ENCODE measurements at regions not wholly inside any gene's neighbourhood (a gene's known extent, or its start where the extent isn't known, plus 50 kb on each side); places are given as distances from the start of the nearest gene placed in this dataset.

DNA sequence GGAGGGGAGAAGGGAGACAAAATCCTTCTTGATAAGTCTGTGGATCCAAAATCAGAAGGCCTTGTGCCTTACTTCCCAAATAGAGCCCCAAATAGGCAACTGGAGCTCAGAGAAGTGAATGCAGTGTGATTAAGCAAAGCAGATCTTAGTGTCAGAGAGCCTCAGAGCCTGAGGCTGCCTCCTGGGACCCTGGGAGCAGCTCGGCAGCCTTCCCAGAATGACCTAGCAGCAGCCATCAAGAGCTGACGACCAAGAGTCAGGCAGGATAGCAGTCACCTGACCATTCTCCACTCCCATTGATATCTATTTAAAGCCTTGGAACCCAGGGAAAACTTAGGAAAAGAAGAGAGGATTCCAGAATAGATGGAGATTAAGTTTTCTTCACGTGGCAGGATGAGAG lies 78.0 kb upstream of the SMYD2 start:
- DNase-seq (ENCODE audit: low spot score) (no peak), ATAC-seq (ENCODE audit: insufficient number of reproducible peaks, low FRiP score, low read depth) (no peak)
- H3K36me3 ChIP-seq = no peaks in the 10 kb centered on the region
- no peak overlapping the region for H3K4me3 ChIP-seq
- H3K27ac ChIP-seq = no peak overlapping the region
- no peaks in the 10 kb centered on the region for H3K9me3 ChIP-seq
- TF ChIP-seq, protein P1, sequence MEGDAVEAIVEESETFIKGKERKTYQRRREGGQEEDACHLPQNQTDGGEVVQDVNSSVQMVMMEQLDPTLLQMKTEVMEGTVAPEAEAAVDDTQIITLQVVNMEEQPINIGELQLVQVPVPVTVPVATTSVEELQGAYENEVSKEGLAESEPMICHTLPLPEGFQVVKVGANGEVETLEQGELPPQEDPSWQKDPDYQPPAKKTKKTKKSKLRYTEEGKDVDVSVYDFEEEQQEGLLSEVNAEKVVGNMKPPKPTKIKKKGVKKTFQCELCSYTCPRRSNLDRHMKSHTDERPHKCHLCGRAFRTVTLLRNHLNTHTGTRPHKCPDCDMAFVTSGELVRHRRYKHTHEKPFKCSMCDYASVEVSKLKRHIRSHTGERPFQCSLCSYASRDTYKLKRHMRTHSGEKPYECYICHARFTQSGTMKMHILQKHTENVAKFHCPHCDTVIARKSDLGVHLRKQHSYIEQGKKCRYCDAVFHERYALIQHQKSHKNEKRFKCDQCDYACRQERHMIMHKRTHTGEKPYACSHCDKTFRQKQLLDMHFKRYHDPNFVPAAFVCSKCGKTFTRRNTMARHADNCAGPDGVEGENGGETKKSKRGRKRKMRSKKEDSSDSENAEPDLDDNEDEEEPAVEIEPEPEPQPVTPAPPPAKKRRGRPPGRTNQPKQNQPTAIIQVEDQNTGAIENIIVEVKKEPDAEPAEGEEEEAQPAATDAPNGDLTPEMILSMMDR (IDR thresholded peaks at IDR 0.05) = no peak
- H3K4me1 ChIP-seq (ENCODE audit: control insufficient read depth in 1 of 2, low read depth in 2 of 2) = no peaks in the 10 kb centered on the region
- H3K27me3 ChIP-seq (replicated peaks; ENCODE audit: insufficient read depth) = no peaks in the 10 kb centered on the region

DNA sequence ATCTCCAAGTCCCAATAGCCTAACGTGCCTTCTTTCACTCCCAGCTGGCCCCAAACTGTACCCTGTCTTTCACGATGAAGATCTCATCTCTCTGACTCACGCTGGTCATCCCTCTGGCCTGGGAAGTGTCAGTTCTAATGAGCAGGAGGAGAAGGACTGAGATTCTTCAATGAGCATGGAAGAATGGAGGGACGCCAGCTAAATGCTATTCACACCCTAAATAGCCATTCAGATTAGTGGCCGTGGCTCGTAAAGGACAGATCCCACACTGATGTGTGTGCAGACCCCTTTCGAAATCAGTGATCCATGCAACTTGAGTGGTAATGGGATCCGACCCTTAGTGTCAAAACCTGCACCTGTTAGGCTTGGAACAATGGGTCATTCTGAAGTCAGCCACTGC lies 75.9 kb upstream of the SMYD2 start:
- Histone ChIP-seq H3K4me1 (ENCODE audit: control insufficient read depth in 1 of 2, low read depth in 2 of 2) (no peaks in the 10 kb centered on the region), H3K36me3 (no peaks in the 10 kb centered on the region), H3K9me3 (no peaks in the 10 kb centered on the region), H3K4me3 (no peak overlapping the region), H3K27ac (no peak overlapping the region), H3K27me3 (replicated peaks; ENCODE audit: insufficient read depth) (no peaks in the 10 kb centered on the region)
- DNase-seq (ENCODE audit: low spot score) (no peak), ATAC-seq (ENCODE audit: insufficient number of reproducible peaks, low FRiP score, low read depth) (no peak)
- TF ChIP-seq, protein P1 (IDR thresholded peaks at IDR 0.05) = no peak

DNA sequence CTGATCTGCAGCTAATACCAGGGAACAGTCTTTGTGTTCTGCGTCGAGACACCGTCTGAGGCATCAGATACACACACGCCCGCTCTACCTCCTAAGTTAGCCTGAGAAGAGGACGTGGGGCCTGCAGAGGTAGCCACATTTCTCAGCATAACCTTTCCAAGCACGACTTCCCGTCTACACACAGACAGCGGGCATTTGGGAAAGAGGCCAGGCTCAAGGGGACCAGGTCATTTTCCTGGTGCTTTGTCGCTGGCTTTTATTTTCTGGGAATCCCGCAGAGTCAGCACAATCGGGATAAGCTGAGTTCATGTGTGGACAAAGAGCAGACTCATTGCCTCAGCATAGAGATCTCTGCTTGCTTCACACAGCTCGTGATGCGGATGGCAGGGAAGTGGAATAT lies 72.5 kb upstream of the SMYD2 start:
- Histone ChIP-seq H3K27me3 (replicated peaks; ENCODE audit: insufficient read depth) (no peaks in the 10 kb centered on the region), H3K4me3 (no peak overlapping the region), H3K36me3 (no peaks in the 10 kb centered on the region), H3K4me1 (ENCODE audit: control insufficient read depth in 1 of 2, low read depth in 2 of 2) (no peaks in the 10 kb centered on the region), H3K9me3 (no peaks in the 10 kb centered on the region), H3K27ac (no peak overlapping the region)
- ATAC-seq (ENCODE audit: insufficient number of reproducible peaks, low FRiP score, low read depth) (no peak), DNase-seq (ENCODE audit: low spot score) (no peak)
- TF ChIP-seq, protein P1 (IDR thresholded peaks at IDR 0.05) = no peak

DNA sequence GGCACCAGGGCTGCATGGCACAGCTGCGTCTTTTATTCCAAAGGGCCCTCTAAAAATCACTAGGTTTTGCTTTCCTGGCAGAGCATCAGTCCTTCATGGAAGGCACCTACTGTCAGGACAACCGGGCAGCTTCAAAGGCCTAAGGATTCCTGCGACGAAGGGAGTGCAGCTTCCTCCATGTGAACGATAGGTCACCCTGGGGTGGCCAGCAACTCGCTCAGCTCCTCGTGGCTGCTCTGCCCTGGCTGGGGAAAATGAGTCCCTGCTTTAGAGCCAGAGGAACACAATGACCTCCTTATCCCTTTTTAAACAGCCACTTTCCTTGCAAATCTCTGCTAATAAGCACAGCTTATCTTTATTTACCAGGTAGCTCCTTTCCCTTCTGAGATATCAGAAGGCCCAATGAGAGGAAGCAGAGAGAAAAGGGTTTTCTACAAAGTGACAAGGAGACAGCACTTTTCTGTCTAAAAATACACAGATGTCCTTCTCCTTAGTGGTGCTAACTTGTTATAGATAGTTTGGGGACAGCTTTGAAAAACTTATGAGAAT lies 71.6 kb upstream of the SMYD2 start:
- H3K9me3 ChIP-seq = no peaks in the 10 kb centered on the region
- H3K4me1 ChIP-seq (ENCODE audit: control insufficient read depth in 1 of 2, low read depth in 2 of 2) = peaks cover 0 to 3% of the 10 kb centered on the region in 2 donors
- H3K4me3 ChIP-seq = no peak overlapping the region
- DNase-seq (ENCODE audit: low spot score) (no peak), ATAC-seq (ENCODE audit: insufficient number of reproducible peaks, low FRiP score, low read depth) (no peak)
- TF ChIP-seq, protein P1 (IDR thresholded peaks at IDR 0.05) = no peak
- no peak overlapping the region for H3K27ac ChIP-seq
- no peaks in the 10 kb centered on the region for H3K27me3 ChIP-seq (replicated peaks; ENCODE audit: insufficient read depth)
- H3K36me3 ChIP-seq = no peaks in the 10 kb centered on the region

DNA sequence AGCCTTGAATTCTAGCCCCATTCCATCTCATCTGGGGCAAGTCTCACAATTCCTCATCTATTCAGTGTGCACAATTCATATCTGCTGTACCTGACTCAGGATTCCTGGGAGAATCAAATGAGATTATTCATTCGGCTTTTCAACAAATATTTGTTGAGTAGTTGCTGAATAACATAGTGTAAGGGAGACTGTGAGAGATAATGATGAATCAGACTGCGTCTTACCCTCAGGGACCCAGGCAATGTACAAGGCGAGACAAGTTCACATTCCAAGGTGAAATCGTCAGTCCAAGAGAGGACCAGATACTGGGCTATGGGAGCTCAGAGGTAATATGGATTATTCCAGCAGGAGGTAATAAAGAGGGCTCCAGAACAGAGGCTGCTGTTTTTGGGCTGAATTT lies 67.8 kb upstream of the SMYD2 start:
- Histone ChIP-seq H3K27ac (no peak overlapping the region), H3K9me3 (no peaks in the 10 kb centered on the region), H3K4me3 (no peak overlapping the region), H3K27me3 (replicated peaks; ENCODE audit: insufficient read depth) (no peaks in the 10 kb centered on the region), H3K4me1 (ENCODE audit: control insufficient read depth in 1 of 2, low read depth in 2 of 2) (peaks cover 0 to 5% of the 10 kb centered on the region in 2 donors), H3K36me3 (no peaks in the 10 kb centered on the region)
- TF ChIP-seq, protein P1 (IDR thresholded peaks at IDR 0.05) = no peak
- no peak for DNase-seq (ENCODE audit: low spot score)
- no peak for ATAC-seq (ENCODE audit: insufficient number of reproducible peaks, low FRiP score, low read depth)
